Neural progenitor cell (in vitro differentiated cells): ENCODE measurements at regions not wholly inside any gene's neighbourhood (a gene's known extent, or its start where the extent isn't known, plus 50 kb on each side); places are given as distances from the start of the nearest gene placed in this dataset.

Source experiments
- CTCF ChIP-seq: fragments of 200-600 bp; sonication (generic); IDR thresholded peaks from 2 replicates; pipeline ENCODE4 v1.5.1; 2017; ENCODE audit warnings: antibody characterized with exemption, mild to moderate bottlenecking
- EZH2 ChIP-seq: fragments of 200-600 bp; sonication (generic); IDR thresholded peaks from 2 replicates; pipeline ENCODE4 v1.6.1; 2017; ENCODE audit warnings: antibody characterized with exemption, mild to moderate bottlenecking, moderate library complexity
- EZH2phosphoT487 ChIP-seq: fragments of 200-600 bp; sonication (generic); IDR thresholded peaks from 2 replicates; pipeline ENCODE4 v1.6.1; 2017; ENCODE audit warnings: antibody characterized with exemption

DNA sequence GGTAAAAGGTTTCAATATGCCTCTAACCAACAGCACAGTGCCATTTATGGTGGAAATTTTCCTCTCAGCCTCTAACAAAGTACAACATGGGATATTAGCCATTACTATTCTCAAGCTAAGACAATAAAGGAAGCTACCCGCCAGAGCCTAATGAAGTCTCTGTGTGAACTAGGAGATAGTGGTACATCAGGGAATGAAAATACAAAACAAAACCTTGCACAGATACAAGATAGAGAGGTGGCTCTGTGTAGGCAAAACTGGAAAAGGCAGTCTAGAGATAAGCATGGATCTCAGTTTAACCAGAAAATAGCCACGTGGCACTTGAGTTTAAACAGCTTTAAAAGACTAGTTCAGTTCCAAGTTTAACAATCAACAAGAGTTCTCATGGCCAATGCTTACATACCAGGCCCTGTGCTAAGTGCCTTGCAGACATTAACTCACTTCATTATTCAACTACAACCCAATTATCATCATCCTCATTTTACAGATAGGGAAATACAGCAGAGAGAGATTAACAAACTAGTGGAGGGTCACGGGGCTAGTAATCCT lies 279.3 kb downstream of the IGSF11 start:
- TF ChIP-seq CTCF = no peak
- no peak for TF ChIP-seq EZH2
- TF ChIP-seq EZH2phosphoT487 = no peak
